ENCODE measurements at regions not wholly inside any gene's neighbourhood (a gene's known extent, or its start where the extent isn't known, plus 50 kb on each side); places are given as distances from the start of the nearest gene placed in this dataset.

GRCh38 chr5:43973908-43974307 lies 370.9 kb downstream of the NNT start:
- TF ChIP-seq CTCF (conservative IDR thresholded peaks at IDR 0.05 in 1 of 2, IDR thresholded peaks at IDR 0.05 in 1 of 2; ENCODE audit: extremely low read depth in 1 of 2, insufficient read depth in 1 of 2, low read depth in 1 of 2, low read length in 2 of 2), result no peak
- TF ChIP-seq EZH2 (IDR thresholded peaks at IDR 0.05; ENCODE audit: borderline replicate concordance, low read length), result no peak
